Fibroblast of lung (primary cell): ENCODE measurements at regions not wholly inside any gene's neighbourhood (a gene's known extent, or its start where the extent isn't known, plus 50 kb on each side); places are given as distances from the start of the nearest gene placed in this dataset.

Experiments used
- DNase-seq, 2 donors: peaks; one replicate each; pipeline versions ENCODE4 v3.0.0 to v3.0.0-alpha.2; 2010; ENCODE audit warnings: low read depth in 2 of 2
- H2AFZ ChIP-seq: 2 replicates; pipeline ENCODE4 v1.5.1; 2012; ENCODE audit warnings: low read length, control low read depth, inconsistent platforms
- H3K27ac ChIP-seq: 2 replicates; pipeline ENCODE4 v1.5.1; 2011; ENCODE audit warnings: low read length, control low read depth; ENCODE audit not compliant: insufficient read depth
- H3K27me3 ChIP-seq: 2 replicates; pipeline ENCODE4 v1.5.1; 2011; ENCODE audit warnings: mild to moderate bottlenecking, low read length; ENCODE audit not compliant: control insufficient read depth, insufficient read depth
- H3K36me3 ChIP-seq: 2 replicates; pipeline ENCODE4 v1.5.1; 2011; ENCODE audit warnings: low read length; ENCODE audit not compliant: control insufficient read depth, insufficient read depth
- H3K4me1 ChIP-seq: 2 replicates; pipeline ENCODE4 v1.5.1; 2011; ENCODE audit warnings: low read length; ENCODE audit not compliant: control insufficient read depth, insufficient read depth; ENCODE audit errors: extremely low read depth
- H3K4me2 ChIP-seq: 2 replicates; pipeline ENCODE4 v1.5.1; 2011; ENCODE audit warnings: low read length, control low read depth; ENCODE audit not compliant: insufficient read depth; ENCODE audit errors: extremely low read depth
- H3K4me3 ChIP-seq, 4 experiments: fragments of 200-600 bp in 1 of 4; sonication (generic) in 1 of 4; replicated peaks in 1 of 4; 2 replicates each; pipeline ENCODE4 v1.5.1; 2011 to 2016; ENCODE audit warnings: low read length in 4 of 4, low read depth in 3 of 4, mild to moderate bottlenecking in 3 of 4, control low read depth in 2 of 4, inconsistent platforms in 1 of 4, mixed read lengths in 1 of 4; ENCODE audit not compliant: insufficient read depth in 1 of 4; ENCODE audit errors: control extremely low read depth in 1 of 4
- H3K79me2 ChIP-seq: 2 replicates; pipeline ENCODE4 v1.5.1; 2012; ENCODE audit warnings: mild to moderate bottlenecking, low read length, inconsistent platforms; ENCODE audit not compliant: control insufficient read depth, insufficient read depth
- H3K9ac ChIP-seq: 2 replicates; pipeline ENCODE4 v1.5.1; 2011; ENCODE audit warnings: mild to moderate bottlenecking, low read length, control low read depth; ENCODE audit not compliant: insufficient read depth
- H3K9me3 ChIP-seq: 2 replicates; pipeline ENCODE4 v1.5.1; 2012; ENCODE audit warnings: low read depth, low read length; ENCODE audit not compliant: control insufficient read depth, insufficient read depth
- H4K20me1 ChIP-seq: 2 replicates; pipeline ENCODE4 v1.5.1; 2011; ENCODE audit warnings: low read length; ENCODE audit not compliant: control insufficient read depth, insufficient read depth; ENCODE audit errors: extremely low read depth
- CTCF ChIP-seq, 2 donors: IDR thresholded peaks in 1 of 2; conservative IDR thresholded peaks in 1 of 2; 1 replicate in 1 of 2; 2 replicates in 1 of 2; pipeline ENCODE4 v1.5.1; 2011 to 2012; ENCODE audit warnings: low read length in 2 of 2, control low read depth in 1 of 2, inconsistent platforms in 1 of 2, low read depth in 1 of 2, mild to moderate bottlenecking in 1 of 2
- EZH2 ChIP-seq: IDR thresholded peaks from 2 replicates; pipeline ENCODE4 v1.5.1; 2012; ENCODE audit warnings: low read length, control low read depth, mild to moderate bottlenecking; ENCODE audit errors: missing control alignments

- no peak overlapping the region for H3K27ac ChIP-seq
- no peak overlapping the region for H3K9ac ChIP-seq
- no peak for TF ChIP-seq CTCF (conservative IDR thresholded peaks at IDR 0.05 in 1 of 2, IDR thresholded peaks at IDR 0.05 in 1 of 2; ENCODE audit: low read depth in 1 of 2, low read length in 2 of 2)
- no peak for TF ChIP-seq EZH2
- H3K9me3 ChIP-seq: no peaks in the 10 kb centered on the region
- H3K27me3 ChIP-seq: no peaks in the 10 kb centered on the region
- no peaks in the 10 kb centered on the region for H4K20me1 ChIP-seq
- no peak overlapping the region for H2AFZ ChIP-seq
- no peak overlapping the region for H3K4me3 ChIP-seq
- H3K36me3 ChIP-seq: no peaks in the 10 kb centered on the region
- H3K79me2 ChIP-seq: no peaks in the 10 kb centered on the region
- peak; percentile 72 to 90 for DNase-seq
- H3K4me1 ChIP-seq: no peaks in the 10 kb centered on the region
- no peak overlapping the region for H3K4me2 ChIP-seq
Observed at GRCh38 chr5:61866930-61867329, 439.1 kb upstream of the KIF2A start.

- H4K20me1 ChIP-seq: no peaks in the 10 kb centered on the region
- no peak overlapping the region for H2AFZ ChIP-seq
- H3K79me2 ChIP-seq: no peaks in the 10 kb centered on the region
- no peak overlapping the region for H3K4me3 ChIP-seq
- no peak for DNase-seq
- H3K4me1 ChIP-seq: no peaks in the 10 kb centered on the region
- H3K27ac ChIP-seq: no peak overlapping the region
- H3K27me3 ChIP-seq: no peaks in the 10 kb centered on the region
- TF ChIP-seq CTCF (conservative IDR thresholded peaks at IDR 0.05 in 1 of 2, IDR thresholded peaks at IDR 0.05 in 1 of 2; ENCODE audit: low read depth in 1 of 2, low read length in 2 of 2) (no peak), EZH2 (no peak)
- no peak overlapping the region for H3K4me2 ChIP-seq
- no peaks in the 10 kb centered on the region for H3K9me3 ChIP-seq
- H3K9ac ChIP-seq: no peak overlapping the region
- H3K36me3 ChIP-seq: no peaks in the 10 kb centered on the region
Observed at GRCh38 chr5:61869333-61869732, 436.7 kb upstream of the KIF2A start.

- Histone ChIP-seq H3K27me3 (no peaks in the 10 kb centered on the region), H3K27ac (no peak overlapping the region), H3K4me1 (no peaks in the 10 kb centered on the region), H4K20me1 (no peaks in the 10 kb centered on the region), H3K79me2 (no peaks in the 10 kb centered on the region), H3K36me3 (no peaks in the 10 kb centered on the region), H3K9me3 (no peaks in the 10 kb centered on the region), H2AFZ (no peak overlapping the region), H3K9ac (no peak overlapping the region), H3K4me2 (no peak overlapping the region), H3K4me3 (no peak overlapping the region)
- TF ChIP-seq EZH2 (no peak), CTCF (conservative IDR thresholded peaks at IDR 0.05 in 1 of 2, IDR thresholded peaks at IDR 0.05 in 1 of 2; ENCODE audit: low read depth in 1 of 2, low read length in 2 of 2) (no peak)
- DNase-seq: no peak
Observed at GRCh38 chr5:61878471-61878870, 427.5 kb upstream of the KIF2A start.
